ENCODE measurements at regions not wholly inside any gene's neighbourhood (a gene's known extent, or its start where the extent isn't known, plus 50 kb on each side); places are given as distances from the start of the nearest gene placed in this dataset.

GRCh38 chr2:72033636-72034035 is 114.0 kb downstream of the CYP26B1 start:
- Histone ChIP-seq H3K4me1 (ENCODE audit: control insufficient read depth, insufficient read depth, low read length) (no peaks in the 10 kb centered on the region), H3K4me3 (ENCODE audit: low read depth, low read length) (no peak overlapping the region), H3K36me3 (ENCODE audit: control insufficient read depth, insufficient read depth, low read length) (no peaks in the 10 kb centered on the region), H3K9me3 (ENCODE audit: control insufficient read depth, insufficient read depth, low read length) (no peaks in the 10 kb centered on the region), H3K27me3 (ENCODE audit: control insufficient read depth, insufficient read depth, low read length) (no peaks in the 10 kb centered on the region), H3K27ac (ENCODE audit: low read depth, low read length) (no peak overlapping the region)
- 89% methylated on average over 7 of the region's 8 CpGs for WGBS (ENCODE audit: insufficient coverage)
- no peak for DNase-seq (ENCODE audit: low read depth in 4 of 6, low spot score in 6 of 6)

DNA sequence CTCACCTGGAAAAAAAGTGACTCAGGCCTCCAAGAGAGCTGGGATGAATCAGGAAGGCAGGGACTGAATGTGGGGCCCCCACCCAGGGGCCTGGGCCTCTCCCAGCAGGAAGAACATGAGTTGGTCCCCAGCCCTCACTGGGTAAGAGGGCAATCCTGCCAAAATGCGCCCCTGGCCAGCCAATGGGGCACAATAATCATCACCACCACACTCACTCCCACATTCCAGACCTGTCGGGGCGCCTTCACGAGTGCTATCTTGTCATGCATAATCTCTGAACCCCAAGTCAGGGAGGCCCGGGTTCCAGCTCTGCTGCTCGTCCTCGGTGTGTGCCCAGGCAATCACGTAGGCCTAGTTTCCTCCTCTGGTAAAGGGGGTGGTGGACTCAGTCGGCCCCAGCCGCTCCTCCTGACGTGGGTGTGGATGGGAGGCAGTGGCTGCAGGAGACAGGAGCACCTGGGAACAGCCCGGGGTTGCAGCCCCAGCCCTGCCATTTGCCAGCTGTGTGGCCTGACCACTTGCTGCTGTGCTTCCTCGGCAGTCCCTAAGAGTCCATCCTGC is 115.1 kb downstream of the CYP26B1 start:
- WGBS (ENCODE audit: insufficient coverage): 88% methylated on average over 12 of the region's 13 CpGs
- H3K4me3 ChIP-seq (ENCODE audit: low read depth, low read length): no peak overlapping the region
- H3K9me3 ChIP-seq (ENCODE audit: control insufficient read depth, insufficient read depth, low read length): no peaks in the 10 kb centered on the region
- H3K36me3 ChIP-seq (ENCODE audit: control insufficient read depth, insufficient read depth, low read length): no peaks in the 10 kb centered on the region
- H3K4me1 ChIP-seq (ENCODE audit: control insufficient read depth, insufficient read depth, low read length): no peaks in the 10 kb centered on the region
- DNase-seq (ENCODE audit: low read depth in 4 of 6, low spot score in 6 of 6): no peak
- H3K27ac ChIP-seq (ENCODE audit: low read depth, low read length): no peak overlapping the region
- H3K27me3 ChIP-seq (ENCODE audit: control insufficient read depth, insufficient read depth, low read length): no peaks in the 10 kb centered on the region

GRCh38 chr2:72031346-72032110 is 116.1 kb downstream of the CYP26B1 start:
- DNase-seq (ENCODE audit: low read depth in 4 of 6, low spot score in 6 of 6): no peak
- Histone ChIP-seq H3K4me3 (ENCODE audit: low read depth, low read length) (no peak overlapping the region), H3K9me3 (ENCODE audit: control insufficient read depth, insufficient read depth, low read length) (no peaks in the 10 kb centered on the region), H3K27ac (ENCODE audit: low read depth, low read length) (no peak overlapping the region), H3K27me3 (ENCODE audit: control insufficient read depth, insufficient read depth, low read length) (no peaks in the 10 kb centered on the region), H3K4me1 (ENCODE audit: control insufficient read depth, insufficient read depth, low read length) (no peaks in the 10 kb centered on the region), H3K36me3 (ENCODE audit: control insufficient read depth, insufficient read depth, low read length) (no peaks in the 10 kb centered on the region)
- 83% methylated on average over 14 of the region's 16 CpGs for WGBS (ENCODE audit: insufficient coverage)

DNA sequence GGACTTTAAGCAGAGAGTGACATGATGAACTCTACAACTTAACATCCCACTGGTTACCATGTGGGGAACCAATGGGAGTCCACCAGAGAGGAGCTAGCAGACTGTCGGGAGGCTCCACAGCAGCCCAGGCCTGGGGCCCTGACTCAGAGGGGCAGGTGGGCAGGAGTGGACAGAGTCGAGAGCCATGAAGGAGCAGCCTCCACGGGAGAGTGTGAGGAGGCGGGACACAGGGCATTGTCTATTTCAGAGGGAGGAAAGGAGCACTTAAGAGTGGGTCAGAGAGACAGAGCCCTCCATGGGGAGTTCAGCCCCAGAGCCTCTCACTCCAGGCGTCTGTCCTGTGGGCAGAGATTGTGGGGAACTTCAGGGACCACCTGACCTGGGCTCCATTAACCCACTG is 118.7 kb downstream of the CYP26B1 start:
- no peak for DNase-seq (ENCODE audit: low read depth in 4 of 6, low spot score in 6 of 6)
- Histone ChIP-seq H3K4me3 (ENCODE audit: low read depth, low read length) (no peak overlapping the region), H3K9me3 (ENCODE audit: control insufficient read depth, insufficient read depth, low read length) (no peaks in the 10 kb centered on the region), H3K27ac (ENCODE audit: low read depth, low read length) (no peak overlapping the region), H3K36me3 (ENCODE audit: control insufficient read depth, insufficient read depth, low read length) (no peaks in the 10 kb centered on the region), H3K27me3 (ENCODE audit: control insufficient read depth, insufficient read depth, low read length) (no peaks in the 10 kb centered on the region), H3K4me1 (ENCODE audit: control insufficient read depth, insufficient read depth, low read length) (no peaks in the 10 kb centered on the region)
- WGBS (ENCODE audit: insufficient coverage): 72% methylated on average over 5 of the region's 5 CpGs

- WGBS (ENCODE audit: insufficient coverage): 94% methylated on average over 11 of the region's 12 CpGs
- no peak for DNase-seq (ENCODE audit: low read depth in 4 of 6, low spot score in 6 of 6)
- Histone ChIP-seq H3K4me1 (ENCODE audit: control insufficient read depth, insufficient read depth, low read length) (no peaks in the 10 kb centered on the region), H3K27ac (ENCODE audit: low read depth, low read length) (no peak overlapping the region), H3K9me3 (ENCODE audit: control insufficient read depth, insufficient read depth, low read length) (no peaks in the 10 kb centered on the region), H3K36me3 (ENCODE audit: control insufficient read depth, insufficient read depth, low read length) (no peaks in the 10 kb centered on the region), H3K27me3 (ENCODE audit: control insufficient read depth, insufficient read depth, low read length) (no peaks in the 10 kb centered on the region), H3K4me3 (ENCODE audit: low read depth, low read length) (no peak overlapping the region)
Observed at GRCh38 chr2:72028351-72028995, 119.2 kb downstream of the CYP26B1 start.

GRCh38 chr2:72027426-72028161 is 120.1 kb downstream of the CYP26B1 start:
- Histone ChIP-seq H3K27ac (ENCODE audit: low read depth, low read length) (no peak overlapping the region), H3K9me3 (ENCODE audit: control insufficient read depth, insufficient read depth, low read length) (no peaks in the 10 kb centered on the region), H3K4me1 (ENCODE audit: control insufficient read depth, insufficient read depth, low read length) (no peaks in the 10 kb centered on the region), H3K36me3 (ENCODE audit: control insufficient read depth, insufficient read depth, low read length) (no peaks in the 10 kb centered on the region), H3K4me3 (ENCODE audit: low read depth, low read length) (no peak overlapping the region), H3K27me3 (ENCODE audit: control insufficient read depth, insufficient read depth, low read length) (no peaks in the 10 kb centered on the region)
- DNase-seq (ENCODE audit: low read depth in 4 of 6, low spot score in 6 of 6): no peak
- WGBS (ENCODE audit: insufficient coverage): 92% methylated on average over 9 of the region's 13 CpGs

GRCh38 chr2:72026819-72027425 is 120.7 kb downstream of the CYP26B1 start:
- no peaks in the 10 kb centered on the region for H3K9me3 ChIP-seq (ENCODE audit: control insufficient read depth, insufficient read depth, low read length)
- H3K27ac ChIP-seq (ENCODE audit: low read depth, low read length): no peak overlapping the region
- H3K4me3 ChIP-seq (ENCODE audit: low read depth, low read length): no peak overlapping the region
- no peaks in the 10 kb centered on the region for H3K36me3 ChIP-seq (ENCODE audit: control insufficient read depth, insufficient read depth, low read length)
- no peaks in the 10 kb centered on the region for H3K27me3 ChIP-seq (ENCODE audit: control insufficient read depth, insufficient read depth, low read length)
- H3K4me1 ChIP-seq (ENCODE audit: control insufficient read depth, insufficient read depth, low read length): no peaks in the 10 kb centered on the region
- no peak for DNase-seq (ENCODE audit: low read depth in 4 of 6, low spot score in 6 of 6)
- 95% methylated on average over 10 of the region's 10 CpGs for WGBS (ENCODE audit: insufficient coverage)

DNA sequence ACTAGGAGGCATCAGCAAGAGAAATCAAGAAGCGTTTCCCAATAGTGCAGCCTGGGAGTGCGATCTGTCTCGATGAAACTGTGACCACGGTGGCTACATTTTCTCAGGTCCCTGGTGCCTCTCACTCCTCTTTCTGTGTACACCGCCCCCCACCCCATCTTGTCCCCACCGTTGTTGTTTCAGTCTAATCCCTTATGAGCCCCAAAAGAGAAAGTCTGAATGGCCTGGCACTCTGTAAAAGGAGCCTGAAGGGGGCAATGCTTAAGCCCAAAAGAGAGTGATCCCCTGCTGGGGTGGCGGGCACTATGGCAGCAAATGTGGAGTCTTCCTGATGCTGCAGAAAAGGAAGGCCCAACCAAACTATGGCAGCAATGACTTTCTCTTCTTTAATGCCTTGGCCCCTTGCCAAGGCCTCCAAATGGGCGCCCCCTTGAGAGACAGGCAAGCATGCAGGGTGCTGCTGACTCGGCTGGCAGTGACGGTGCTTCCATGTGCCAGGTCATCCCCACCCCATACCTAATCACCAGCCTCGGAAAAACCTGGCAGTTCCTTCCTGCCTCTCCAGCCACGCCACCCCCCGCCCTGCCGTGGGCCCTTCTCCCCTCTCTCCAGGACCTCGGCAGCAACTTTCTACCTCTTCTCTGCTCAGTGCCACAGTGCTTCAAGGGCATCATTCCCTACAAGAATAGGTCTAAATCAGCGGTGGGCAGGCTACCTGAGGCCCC is 123.0 kb downstream of the CYP26B1 start:
- no peaks in the 10 kb centered on the region for H3K36me3 ChIP-seq (ENCODE audit: control insufficient read depth, insufficient read depth, low read length)
- 77% methylated on average over 13 of the region's 16 CpGs for WGBS (ENCODE audit: insufficient coverage)
- no peak for DNase-seq (ENCODE audit: low read depth in 4 of 6, low spot score in 6 of 6)
- H3K9me3 ChIP-seq (ENCODE audit: control insufficient read depth, insufficient read depth, low read length): no peaks in the 10 kb centered on the region
- no peaks in the 10 kb centered on the region for H3K4me1 ChIP-seq (ENCODE audit: control insufficient read depth, insufficient read depth, low read length)
- H3K4me3 ChIP-seq (ENCODE audit: low read depth, low read length): no peak overlapping the region
- no peaks in the 10 kb centered on the region for H3K27me3 ChIP-seq (ENCODE audit: control insufficient read depth, insufficient read depth, low read length)
- no peak overlapping the region for H3K27ac ChIP-seq (ENCODE audit: low read depth, low read length)
